Endothelial cell of umbilical vein (primary cell): ENCODE measurements at regions not wholly inside any gene's neighbourhood (a gene's known extent, or its start where the extent isn't known, plus 50 kb on each side); places are given as distances from the start of the nearest gene placed in this dataset.

ENCODE experiments used
- EZH2 ChIP-seq: IDR thresholded peaks from 2 replicates; pipeline ENCODE4 v1.6.1; 2012; ENCODE audit warnings: borderline replicate concordance, low read depth, mild to moderate bottlenecking, moderate library complexity, low read length, inconsistent platforms; ENCODE audit not compliant: severe bottlenecking
- FOS ChIP-seq: IDR thresholded peaks from 2 replicates; pipeline ENCODE4 v1.6.1; 2011; ENCODE audit warnings: mild to moderate bottlenecking, low read length, moderate library complexity, borderline replicate concordance; ENCODE audit not compliant: insufficient read depth
- GATA2 ChIP-seq: IDR thresholded peaks from 2 replicates; pipeline ENCODE4 v1.7.0; 2011; ENCODE audit warnings: low read depth, mild to moderate bottlenecking, moderate library complexity, mixed read lengths, low read length; ENCODE audit not compliant: insufficient read length, insufficient read depth
- JUN ChIP-seq: IDR thresholded peaks from 2 replicates; pipeline ENCODE4 v1.6.1; 2011; ENCODE audit warnings: borderline replicate concordance, low read depth; ENCODE audit not compliant: insufficient read length, insufficient read depth
- MYC ChIP-seq: IDR thresholded peaks from one replicate; pipeline ENCODE4 v1.6.1; 2011; ENCODE audit warnings: mild to moderate bottlenecking, low read depth, low read length
- POLR2A ChIP-seq: IDR thresholded peaks from 2 replicates; pipeline ENCODE4 v1.6.1; 2012; ENCODE audit warnings: low read depth, mild to moderate bottlenecking, control low read depth, low read length
- POLR2AphosphoS5 ChIP-seq: IDR thresholded peaks from 2 replicates; pipeline ENCODE4 v1.6.1; 2012; ENCODE audit warnings: low read depth, mild to moderate bottlenecking, control low read depth, low read length, moderate library complexity; ENCODE audit not compliant: insufficient read depth
- TF ChIP-seq, protein P1 (sequence below), 2 donors: IDR thresholded peaks; 1 replicate in 1 of 2; 2 replicates in 1 of 2; pipeline ENCODE4 v1.5.1; 2011; ENCODE audit warnings: low read length in 2 of 2, mild to moderate bottlenecking in 2 of 2, moderate library complexity in 2 of 2, control low read depth in 1 of 2, inconsistent platforms in 1 of 2, low read depth in 1 of 2; ENCODE audit not compliant: insufficient read depth in 1 of 2; ENCODE audit errors: extremely low read depth in 1 of 2
- TF ChIP-seq, protein P2 (sequence below): IDR thresholded peaks from 2 replicates; pipeline ENCODE4 v1.6.1; 2011; ENCODE audit not compliant: insufficient read depth, insufficient read length

- TF ChIP-seq, protein P1, sequence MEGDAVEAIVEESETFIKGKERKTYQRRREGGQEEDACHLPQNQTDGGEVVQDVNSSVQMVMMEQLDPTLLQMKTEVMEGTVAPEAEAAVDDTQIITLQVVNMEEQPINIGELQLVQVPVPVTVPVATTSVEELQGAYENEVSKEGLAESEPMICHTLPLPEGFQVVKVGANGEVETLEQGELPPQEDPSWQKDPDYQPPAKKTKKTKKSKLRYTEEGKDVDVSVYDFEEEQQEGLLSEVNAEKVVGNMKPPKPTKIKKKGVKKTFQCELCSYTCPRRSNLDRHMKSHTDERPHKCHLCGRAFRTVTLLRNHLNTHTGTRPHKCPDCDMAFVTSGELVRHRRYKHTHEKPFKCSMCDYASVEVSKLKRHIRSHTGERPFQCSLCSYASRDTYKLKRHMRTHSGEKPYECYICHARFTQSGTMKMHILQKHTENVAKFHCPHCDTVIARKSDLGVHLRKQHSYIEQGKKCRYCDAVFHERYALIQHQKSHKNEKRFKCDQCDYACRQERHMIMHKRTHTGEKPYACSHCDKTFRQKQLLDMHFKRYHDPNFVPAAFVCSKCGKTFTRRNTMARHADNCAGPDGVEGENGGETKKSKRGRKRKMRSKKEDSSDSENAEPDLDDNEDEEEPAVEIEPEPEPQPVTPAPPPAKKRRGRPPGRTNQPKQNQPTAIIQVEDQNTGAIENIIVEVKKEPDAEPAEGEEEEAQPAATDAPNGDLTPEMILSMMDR (IDR thresholded peaks at IDR 0.05; ENCODE audit: extremely low read depth in 1 of 2, insufficient read depth in 1 of 2, low read depth in 1 of 2, low read length in 2 of 2): no peak
- TF ChIP-seq EZH2 (no peak), POLR2A (no peak), POLR2AphosphoS5 (no peak), JUN (no peak), MYC (no peak), GATA2 (no peak), FOS (no peak)
- TF ChIP-seq, protein P2, sequence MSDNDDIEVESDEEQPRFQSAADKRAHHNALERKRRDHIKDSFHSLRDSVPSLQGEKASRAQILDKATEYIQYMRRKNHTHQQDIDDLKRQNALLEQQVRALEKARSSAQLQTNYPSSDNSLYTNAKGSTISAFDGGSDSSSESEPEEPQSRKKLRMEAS: no peak
Measured at GRCh38 chr6:116997496-116997895, 120.5 kb downstream of the RFX6 start.
